Liver (tissue), 7 donors: ENCODE measurements at regions not wholly inside any gene's neighbourhood (a gene's known extent, or its start where the extent isn't known, plus 50 kb on each side); places are given as distances from the start of the nearest gene placed in this dataset.
A peak's percentile ranks its signal among the peaks of the same experiment; 100 is the strongest.

Experiments
- DNase-seq: peaks from one replicate; pipeline ENCODE4 v3.0.0-alpha.2; 2017; ENCODE audit warnings: low spot score
- H3K27ac ChIP-seq, 2 donors: one replicate each; pipeline ENCODE4 v1.7.0; 2013; ENCODE audit warnings: inconsistent platforms in 2 of 2, low read length in 2 of 2, control low read depth in 1 of 2, low read depth in 1 of 2, mild to moderate bottlenecking in 1 of 2
- H3K27me3 ChIP-seq, 4 donors: one replicate each; pipeline versions ENCODE4 v1.6.1 to v1.7.0; 2013; ENCODE audit warnings: low read length in 3 of 4, inconsistent platforms in 1 of 4, mild to moderate bottlenecking in 1 of 4, moderate library complexity in 1 of 4; ENCODE audit not compliant: control insufficient read depth in 4 of 4, insufficient read depth in 4 of 4
- H3K36me3 ChIP-seq, 4 donors: one replicate each; pipeline versions ENCODE4 v1.6.1 to v1.7.0; 2013; ENCODE audit warnings: low read length in 3 of 4, mild to moderate bottlenecking in 3 of 4, low read depth in 1 of 4, moderate library complexity in 1 of 4; ENCODE audit not compliant: control insufficient read depth in 4 of 4, insufficient read depth in 3 of 4
- H3K4me1 ChIP-seq, 4 donors: one replicate each; pipeline versions ENCODE4 v1.6.1 to v1.7.0; 2013; ENCODE audit warnings: low read length in 3 of 4, mild to moderate bottlenecking in 3 of 4, moderate library complexity in 1 of 4; ENCODE audit not compliant: control insufficient read depth in 4 of 4, insufficient read depth in 4 of 4
- H3K4me3 ChIP-seq, 3 donors: one replicate each; pipeline versions ENCODE4 v1.6.1 to v1.7.0; 2013; ENCODE audit warnings: low read length in 3 of 3, control low read depth in 1 of 3, low read depth in 1 of 3, mild to moderate bottlenecking in 1 of 3
- H3K9ac ChIP-seq, 2 donors: one replicate each; pipeline ENCODE4 v1.7.0; 2013; ENCODE audit warnings: low read length in 2 of 2, mild to moderate bottlenecking in 2 of 2, moderate library complexity in 2 of 2, control low read depth in 1 of 2, low read depth in 1 of 2
- H3K9me3 ChIP-seq, 4 donors: one replicate each; pipeline versions ENCODE4 v1.6.1 to v1.7.0; 2013; ENCODE audit warnings: low read length in 3 of 4; ENCODE audit not compliant: control insufficient read depth in 4 of 4
- ATF3 ChIP-seq: IDR thresholded peaks from 2 replicates; pipeline ENCODE4 v1.6.1; 2016; ENCODE audit warnings: antibody characterized with exemption
- EGR1 ChIP-seq, 2 donors: IDR thresholded peaks; 2 replicates each; pipeline ENCODE4 v1.6.1; 2016 to 2018; ENCODE audit warnings: antibody characterized with exemption in 2 of 2, low read depth in 2 of 2
- HNF4A ChIP-seq, 2 donors: conservative IDR thresholded peaks; 2 replicates each; pipeline ENCODE4 v1.6.1; 2016; ENCODE audit warnings: antibody characterized with exemption in 2 of 2, mild to moderate bottlenecking in 2 of 2
- HNF4G ChIP-seq: IDR thresholded peaks from 2 replicates; pipeline ENCODE4 v1.6.1; 2016; ENCODE audit warnings: antibody characterized with exemption
- JUND ChIP-seq, 2 donors: IDR thresholded peaks; 2 replicates each; pipeline ENCODE4 v1.6.1; 2016; ENCODE audit warnings: antibody characterized with exemption in 2 of 2
- MAX ChIP-seq: IDR thresholded peaks from 2 replicates; pipeline ENCODE4 v1.6.1; 2016; ENCODE audit warnings: antibody characterized with exemption
- NR2F2 ChIP-seq: IDR thresholded peaks from 2 replicates; pipeline ENCODE4 v1.6.1; 2016; ENCODE audit warnings: antibody characterized with exemption
- RAD21 ChIP-seq, 2 donors: IDR thresholded peaks; 2 replicates each; pipeline ENCODE4 v1.6.1; 2016; ENCODE audit warnings: antibody characterized with exemption in 2 of 2, mild to moderate bottlenecking in 2 of 2
- REST ChIP-seq: IDR thresholded peaks from 2 replicates; pipeline ENCODE4 v1.6.1; 2016; ENCODE audit warnings: antibody characterized with exemption, mild to moderate bottlenecking
- RXRA ChIP-seq, 2 donors: IDR thresholded peaks; 2 replicates each; pipeline ENCODE4 v1.6.1; 2017 to 2018; ENCODE audit warnings: antibody characterized with exemption in 2 of 2, mild to moderate bottlenecking in 1 of 2
- SP1 ChIP-seq: IDR thresholded peaks from 2 replicates; pipeline ENCODE4 v1.6.1; 2018; ENCODE audit warnings: antibody characterized with exemption, mild to moderate bottlenecking
- TAF1 ChIP-seq: conservative IDR thresholded peaks from 2 replicates; pipeline ENCODE4 v1.6.1; 2016; ENCODE audit warnings: antibody characterized with exemption, mild to moderate bottlenecking
- ZBTB33 ChIP-seq: IDR thresholded peaks from 2 replicates; pipeline ENCODE4 v1.6.1; 2016; ENCODE audit warnings: antibody characterized with exemption
- WGBS: extraction: QIAGEN DNeasy Blood & Tissue Kit; methylation state at CpG from one replicate; pipeline ENCODE4 v1.1.7; 2013; 5-methylcytosine and 5-hydroxymethylcytosine counted together
- donor health status: healthy.
- donor health status: healthy.
- donor health status: healthy.
- donor health status: healthy.

GRCh38 chr12:123050913-123051312 is 70.4 kb downstream of the ARL6IP4 start:
- Histone ChIP-seq H3K4me1 (peaks cover 0 to 47% (median 23%) of the 10 kb centered on the region in 4 donors), H3K27ac (peak overlapping the region; percentile 43), H3K36me3 (no peaks in the 10 kb centered on the region), H3K27me3 (no peaks in the 10 kb centered on the region), H3K9ac (no peak overlapping the region), H3K9me3 (no peaks in the 10 kb centered on the region), H3K4me3 (no peak overlapping the region)
- 92% methylated on average over 4 of the region's 4 CpGs for WGBS
- DNase-seq, result no peak
- TF ChIP-seq ZBTB33, result no peak
- TF ChIP-seq NR2F2, result no peak
- no peak for TF ChIP-seq EGR1 (IDR thresholded peaks at IDR 0.05; ENCODE audit: low read depth in 2 of 2)
- TF ChIP-seq ATF3, result no peak

GRCh38 chr12:123050331-123050831 is 69.9 kb downstream of the ARL6IP4 start:
- no peaks in the 10 kb centered on the region for H3K36me3 ChIP-seq
- H3K4me1 ChIP-seq, result peaks cover 0 to 46% (median 23%) of the 10 kb centered on the region in 4 donors
- WGBS, result 44% methylated on average over 6 of the region's 6 CpGs
- peak overlapping the region; percentile 43 for H3K27ac ChIP-seq
- no peaks in the 10 kb centered on the region for H3K27me3 ChIP-seq
- H3K9ac ChIP-seq, result no peak overlapping the region
- H3K4me3 ChIP-seq, result no peak overlapping the region
- TF ChIP-seq RXRA (IDR thresholded peaks at IDR 0.05) (peak; percentile 88 to 91), SP1 (peak; percentile 40), TAF1 (no peak), HNF4G (no peak), HNF4A (conservative IDR thresholded peaks at IDR 0.05) (peak; percentile 51 to 64), RAD21 (IDR thresholded peaks at IDR 0.05) (peak; percentile 44 to 65), MAX (peak; percentile 54), JUND (IDR thresholded peaks at IDR 0.05) (peak in 1 of 2 donors; percentile 26), REST (no peak), NR2F2 (no peak), EGR1 (IDR thresholded peaks at IDR 0.05; ENCODE audit: low read depth in 2 of 2) (peak in 1 of 2 donors; percentile 18)
- no peak for DNase-seq
- H3K9me3 ChIP-seq, result no peaks in the 10 kb centered on the region
